ENCODE measurements at regions not wholly inside any gene's neighbourhood (a gene's known extent, or its start where the extent isn't known, plus 50 kb on each side); places are given as distances from the start of the nearest gene placed in this dataset.

- intact Hi-C loops (cut with micrococcal nuclease), result no loop called here
- ChIA-PET POLR2A (no interaction called here), CTCF (no interaction called here)
- H3K27me3 Mint-ChIP-seq, result peaks cover 3% of the 10 kb centered on the region
- H3K27ac Mint-ChIP-seq, result no peak overlapping the region
- no peaks in the 10 kb centered on the region for H3K9me3 Mint-ChIP-seq
- no peak overlapping the region for H3K4me3 Mint-ChIP-seq
- H3K36me3 Mint-ChIP-seq, result no peaks in the 10 kb centered on the region
- no peaks in the 10 kb centered on the region for H3K4me1 Mint-ChIP-seq (ENCODE audit: low read depth)
- no peak for DNase-seq
Observed at GRCh38 chr14:54138024-54138353, 181.4 kb upstream of the BMP4 start.

GRCh38 chr14:54138354-54139038 is 181.9 kb upstream of the BMP4 start:
- CTCF ChIA-PET, result no interaction called here
- no peaks in the 10 kb centered on the region for H3K4me1 Mint-ChIP-seq (ENCODE audit: low read depth)
- POLR2A ChIA-PET, result no interaction called here
- H3K27ac Mint-ChIP-seq, result no peak overlapping the region
- DNase-seq, result no peak
- H3K9me3 Mint-ChIP-seq, result no peaks in the 10 kb centered on the region
- H3K27me3 Mint-ChIP-seq, result peaks cover 5% of the 10 kb centered on the region
- H3K4me3 Mint-ChIP-seq, result no peak overlapping the region
- H3K36me3 Mint-ChIP-seq, result no peaks in the 10 kb centered on the region
- intact Hi-C loops (cut with micrococcal nuclease), result no loop called here

- Mint-ChIP-seq H3K4me3 (no peak overlapping the region), H3K27me3 (peaks cover 6% of the 10 kb centered on the region), H3K9me3 (no peaks in the 10 kb centered on the region), H3K4me1 (ENCODE audit: low read depth) (no peaks in the 10 kb centered on the region), H3K27ac (no peak overlapping the region), H3K36me3 (no peaks in the 10 kb centered on the region)
- intact Hi-C loops (cut with micrococcal nuclease), result no loop called here
- POLR2A ChIA-PET, result no interaction called here
- no peak for DNase-seq
- CTCF ChIA-PET, result no interaction called here
Observed at GRCh38 chr14:54140551-54140950, 183.9 kb upstream of the BMP4 start.

GRCh38 chr14:54146601-54147000 is 190.0 kb upstream of the BMP4 start:
- CTCF ChIA-PET, result interaction anchor here (0.7 kb wide), 1 partner anchor 9 kb away, joined by 3 read pairs; no protein-coding TSS in a partner anchor
- POLR2A ChIA-PET, result no interaction called here
- no peaks in the 10 kb centered on the region for H3K4me1 Mint-ChIP-seq (ENCODE audit: low read depth)
- H3K27me3 Mint-ChIP-seq, result peaks cover 6% of the 10 kb centered on the region
- no peaks in the 10 kb centered on the region for H3K36me3 Mint-ChIP-seq
- H3K27ac Mint-ChIP-seq, result no peak overlapping the region
- intact Hi-C loops (cut with micrococcal nuclease), result no loop called here
- no peak for DNase-seq
- H3K9me3 Mint-ChIP-seq, result peaks cover 13% of the 10 kb centered on the region
- H3K4me3 Mint-ChIP-seq, result no peak overlapping the region

GRCh38 chr14:54147282-54147681 is 190.7 kb upstream of the BMP4 start:
- POLR2A ChIA-PET, result no interaction called here
- intact Hi-C loops (cut with micrococcal nuclease), result no loop called here
- H3K4me3 Mint-ChIP-seq, result no peak overlapping the region
- no peaks in the 10 kb centered on the region for H3K36me3 Mint-ChIP-seq
- H3K4me1 Mint-ChIP-seq (ENCODE audit: low read depth), result no peaks in the 10 kb centered on the region
- H3K27me3 Mint-ChIP-seq, result peaks cover 3% of the 10 kb centered on the region
- H3K9me3 Mint-ChIP-seq, result peaks cover 13% of the 10 kb centered on the region
- no peak for DNase-seq
- H3K27ac Mint-ChIP-seq, result no peak overlapping the region
- CTCF ChIA-PET, result no interaction called here

GRCh38 chr14:54147758-54148157 is 191.1 kb upstream of the BMP4 start:
- H3K27ac Mint-ChIP-seq, result no peak overlapping the region
- peaks cover 13% of the 10 kb centered on the region for H3K9me3 Mint-ChIP-seq
- intact Hi-C loops (cut with micrococcal nuclease), result no loop called here

GRCh38 chr14:54148251-54148650 is 191.6 kb upstream of the BMP4 start:
- intact Hi-C loops (cut with micrococcal nuclease), result no loop called here
- Mint-ChIP-seq H3K4me1 (ENCODE audit: low read depth) (no peaks in the 10 kb centered on the region), H3K27ac (no peak overlapping the region), H3K27me3 (peaks cover 3% of the 10 kb centered on the region), H3K36me3 (no peaks in the 10 kb centered on the region), H3K4me3 (no peak overlapping the region), H3K9me3 (peaks cover 13% of the 10 kb centered on the region)
- ChIA-PET CTCF (no interaction called here), POLR2A (no interaction called here)
- DNase-seq, result no peak

More at GRCh38 chr14:54147758-54148157, 191.1 kb upstream of the BMP4 start:
- Mint-ChIP-seq H3K4me3 (no peak overlapping the region), H3K4me1 (ENCODE audit: low read depth) (no peaks in the 10 kb centered on the region), H3K36me3 (no peaks in the 10 kb centered on the region), H3K27me3 (peaks cover 3% of the 10 kb centered on the region)
- ChIA-PET POLR2A (no interaction called here), CTCF (no interaction called here)
- DNase-seq, result no peak

- ChIA-PET POLR2A (interaction anchor here (0.6 kb wide), 1 partner anchor 15 kb away, joined by 3 read pairs; no protein-coding TSS in a partner anchor), CTCF (interaction anchor here (0.6 kb wide), 1 partner anchor 21 kb away, joined by 3 read pairs; no protein-coding TSS in a partner anchor)
- H3K4me3 Mint-ChIP-seq, result no peak overlapping the region
- peaks cover 15% of the 10 kb centered on the region for H3K9me3 Mint-ChIP-seq
- no peaks in the 10 kb centered on the region for H3K4me1 Mint-ChIP-seq (ENCODE audit: low read depth)
- no peaks in the 10 kb centered on the region for H3K36me3 Mint-ChIP-seq
- intact Hi-C loops (cut with micrococcal nuclease), result no loop called here
- no peak overlapping the region for H3K27ac Mint-ChIP-seq
- DNase-seq, result no peak
- no peaks in the 10 kb centered on the region for H3K27me3 Mint-ChIP-seq
Observed at GRCh38 chr14:54152351-54152750, 195.7 kb upstream of the BMP4 start.

GRCh38 chr14:54166049-54166950 is 209.7 kb upstream of the BMP4 start:
- ChIA-PET CTCF (interaction anchor here (2.2 kb wide), 1 partner anchor 8 kb away, joined by 15 read pairs; no protein-coding TSS in a partner anchor), POLR2A (no interaction called here)
- Mint-ChIP-seq H3K27ac (no peak overlapping the region), H3K4me3 (no peak overlapping the region), H3K4me1 (ENCODE audit: low read depth) (no peaks in the 10 kb centered on the region), H3K9me3 (no peaks in the 10 kb centered on the region), H3K36me3 (no peaks in the 10 kb centered on the region), H3K27me3 (peaks cover 14% of the 10 kb centered on the region)
- no peak for DNase-seq
- intact Hi-C loops (cut with micrococcal nuclease), result no loop called here

GRCh38 chr14:54168489-54168888 is 211.9 kb upstream of the BMP4 start:
- H3K27me3 Mint-ChIP-seq, result peaks cover 17% of the 10 kb centered on the region
- no peak overlapping the region for H3K27ac Mint-ChIP-seq
- no peak for DNase-seq
- no peak overlapping the region for H3K4me3 Mint-ChIP-seq
- CTCF ChIA-PET, result no interaction called here
- H3K4me1 Mint-ChIP-seq (ENCODE audit: low read depth), result peaks cover 8% of the 10 kb centered on the region
- no peaks in the 10 kb centered on the region for H3K9me3 Mint-ChIP-seq
- no peaks in the 10 kb centered on the region for H3K36me3 Mint-ChIP-seq
- intact Hi-C loops (cut with micrococcal nuclease), result no loop called here
- POLR2A ChIA-PET, result no interaction called here

- ChIA-PET POLR2A (no interaction called here), CTCF (no interaction called here)
- H3K36me3 Mint-ChIP-seq, result no peaks in the 10 kb centered on the region
- DNase-seq, result no peak
- H3K27me3 Mint-ChIP-seq, result peaks cover 16% of the 10 kb centered on the region
- intact Hi-C loops (cut with micrococcal nuclease), result no loop called here
- no peaks in the 10 kb centered on the region for H3K9me3 Mint-ChIP-seq
- H3K27ac Mint-ChIP-seq, result no peak overlapping the region
- H3K4me1 Mint-ChIP-seq (ENCODE audit: low read depth), result peaks cover 8% of the 10 kb centered on the region
- no peak overlapping the region for H3K4me3 Mint-ChIP-seq
Observed at GRCh38 chr14:54169254-54169924, 212.8 kb upstream of the BMP4 start.

GRCh38 chr14:54170301-54170700 is 213.7 kb upstream of the BMP4 start:
- no peak overlapping the region for H3K27ac Mint-ChIP-seq
- DNase-seq, result no peak
- no peaks in the 10 kb centered on the region for H3K36me3 Mint-ChIP-seq
- intact Hi-C loops (cut with micrococcal nuclease), result loop anchor here (10.0 kb wide), 2 partner anchors 174 to 216 kb away; partner anchors contain the start of gene BMP4
- POLR2A ChIA-PET, result no interaction called here
- H3K4me1 Mint-ChIP-seq (ENCODE audit: low read depth), result peaks cover 8% of the 10 kb centered on the region
- H3K27me3 Mint-ChIP-seq, result peaks cover 19% of the 10 kb centered on the region
- no peak overlapping the region for H3K4me3 Mint-ChIP-seq
- H3K9me3 Mint-ChIP-seq, result no peaks in the 10 kb centered on the region
- CTCF ChIA-PET, result interaction anchor here (1.3 kb wide), 1 partner anchor 9 kb away, joined by 5 read pairs; no protein-coding TSS in a partner anchor

All from activated CD4-positive, alpha-beta memory T cell treated with anti-CD3 and anti-CD28 coated beads for 36 hours (primary cell).